NCI-H146 treated with DMSO at 0.1 percent for 48 hours (cell line): ENCODE measurements at regions not wholly inside any gene's neighbourhood (a gene's known extent, or its start where the extent isn't known, plus 50 kb on each side); places are given as distances from the start of the nearest gene placed in this dataset.

Experiments
- DNase-seq: peaks from one replicate; lab custom pipeline; 2025; ENCODE audit not compliant: unreplicated experiment; lab: John Stamatoyannopoulos, UW

GRCh38 chr10:61840403-61840802, 61.1 kb upstream of the ARID5B start:
- DNase-seq, result no peak

DNA sequence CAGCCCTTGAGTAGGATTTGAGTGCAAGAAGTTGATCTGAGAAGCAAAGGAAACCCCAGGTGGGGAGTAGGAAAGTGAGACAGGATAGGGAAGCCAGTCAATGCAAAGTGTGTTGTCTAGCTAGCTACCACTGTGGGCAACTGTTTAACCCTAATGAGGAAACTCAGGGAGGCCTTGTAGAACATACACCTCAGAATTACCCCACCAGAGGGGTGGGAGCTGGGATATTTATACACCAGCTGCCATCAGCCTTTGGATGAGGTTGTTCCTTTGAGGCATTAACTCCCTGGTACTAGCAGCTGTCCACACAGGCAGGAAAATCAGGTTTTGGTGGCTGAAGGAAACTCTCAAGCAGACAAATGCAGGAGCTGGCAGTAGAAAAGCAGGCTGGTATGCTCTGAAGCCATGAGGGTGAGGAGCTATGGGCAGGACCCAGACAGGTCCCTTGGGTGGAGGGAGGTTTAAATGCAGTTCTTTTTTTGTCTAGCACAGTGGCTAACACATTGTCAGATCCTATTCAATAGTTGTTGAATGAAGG, 60.1 kb upstream of the ARID5B start:
- DNase-seq, result no peak

GRCh38 chr10:61842755-61843497, 58.6 kb upstream of the ARID5B start:
- DNase-seq, result no peak

- DNase-seq, result no peak
Measured at GRCh38 chr10:61844116-61844822, 57.2 kb upstream of the ARID5B start.

DNA sequence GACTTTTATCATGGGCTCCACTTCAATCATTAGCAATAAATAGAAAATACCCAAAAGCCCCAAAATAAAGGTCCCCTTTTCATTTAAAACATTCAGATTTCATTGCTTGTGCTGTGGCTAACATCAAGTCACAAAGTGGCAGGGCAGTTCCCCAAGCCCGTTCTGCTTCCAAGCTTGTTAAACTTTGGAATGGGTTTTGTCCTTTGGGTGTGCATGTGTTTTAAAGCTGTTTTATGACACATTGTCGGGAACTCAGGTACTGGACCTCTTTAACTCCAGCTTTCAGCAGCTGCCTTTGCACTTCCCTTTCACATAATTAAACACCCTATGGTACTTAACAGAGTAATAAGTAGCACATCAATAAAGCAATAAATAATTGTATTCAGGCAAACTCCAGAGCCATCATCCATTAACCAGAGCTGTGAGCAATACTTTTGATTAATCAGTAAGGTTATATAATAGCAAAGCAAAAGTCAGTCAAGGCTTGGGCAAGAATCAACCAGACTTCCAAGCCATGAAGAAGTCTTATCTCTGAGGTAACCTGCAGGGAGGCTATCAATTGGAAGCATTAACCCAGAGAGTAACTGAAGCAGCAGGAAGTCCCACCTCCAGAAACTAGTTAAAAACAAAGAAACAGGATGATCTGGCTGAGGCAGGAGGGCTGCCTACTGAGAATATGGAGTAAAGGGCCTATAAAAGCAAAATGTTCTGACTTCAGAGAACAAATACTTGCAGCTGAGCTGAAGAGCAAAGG, 56.1 kb upstream of the ARID5B start:
- no peak for DNase-seq

DNA sequence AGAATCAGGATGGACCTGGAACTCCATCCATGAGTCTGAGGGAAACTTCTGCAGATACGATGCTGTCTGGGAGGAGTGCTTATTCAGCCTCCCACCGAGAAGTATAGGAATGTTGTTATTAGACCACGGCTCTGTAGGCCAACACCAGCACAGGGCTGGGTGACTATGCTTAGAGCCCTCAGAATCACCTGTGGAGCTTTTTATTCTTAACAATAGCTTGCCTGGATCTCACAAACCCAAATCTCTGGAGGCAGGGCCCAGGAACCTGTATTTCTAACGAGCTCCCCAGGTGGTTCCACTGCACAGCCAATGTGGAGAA, 55.6 kb upstream of the ARID5B start:
- no peak for DNase-seq

DNA sequence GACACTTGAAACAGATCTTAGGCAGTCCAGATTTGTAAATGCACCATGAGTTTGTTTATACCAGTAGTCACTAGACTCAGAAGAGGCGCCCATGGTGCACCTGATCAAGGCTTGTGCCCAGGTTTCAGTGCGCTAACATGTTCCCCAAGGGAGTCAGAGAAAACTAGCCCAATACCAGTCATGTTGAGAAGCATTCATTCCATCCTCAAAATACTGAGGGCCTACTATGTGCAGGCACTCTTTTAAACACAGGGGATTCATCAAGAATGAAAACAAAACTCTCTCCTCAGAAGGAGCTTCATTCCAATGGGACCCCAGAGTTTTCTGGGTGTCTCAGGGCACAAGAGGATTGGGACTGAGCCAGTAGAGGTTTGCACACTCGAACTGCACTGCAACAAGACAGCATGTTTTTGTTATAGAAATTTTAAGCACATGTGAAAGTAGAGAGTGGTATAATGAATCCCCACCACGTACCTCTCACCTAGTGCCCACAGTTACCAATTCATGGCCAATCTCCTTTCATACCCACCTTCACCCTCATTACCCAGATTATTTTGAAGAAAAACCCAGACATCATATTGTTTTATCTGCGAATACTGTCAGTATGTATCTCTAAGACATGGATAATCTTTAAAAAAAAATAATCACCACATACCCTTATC, 55.0 kb upstream of the ARID5B start:
- DNase-seq, result no peak

DNA sequence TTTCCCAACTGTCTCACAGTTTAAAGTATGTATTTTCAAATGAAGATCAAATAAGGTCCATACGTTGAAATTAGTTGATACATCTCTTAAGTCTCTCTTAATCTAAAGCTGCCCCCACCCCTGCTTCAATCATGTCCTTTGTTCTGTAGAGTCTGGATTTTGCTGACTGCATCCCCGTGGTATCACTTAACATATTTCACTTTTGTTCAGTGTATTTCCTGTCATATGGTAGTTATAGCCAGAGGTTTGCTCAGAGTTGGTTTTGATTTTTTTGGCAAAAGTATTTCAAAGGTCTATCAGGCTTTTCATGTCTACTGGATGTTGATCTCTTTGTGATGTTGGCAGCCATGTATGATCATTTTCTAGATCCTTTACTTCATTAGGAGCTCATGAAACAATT, 54.4 kb upstream of the ARID5B start:
- DNase-seq, result no peak

DNA sequence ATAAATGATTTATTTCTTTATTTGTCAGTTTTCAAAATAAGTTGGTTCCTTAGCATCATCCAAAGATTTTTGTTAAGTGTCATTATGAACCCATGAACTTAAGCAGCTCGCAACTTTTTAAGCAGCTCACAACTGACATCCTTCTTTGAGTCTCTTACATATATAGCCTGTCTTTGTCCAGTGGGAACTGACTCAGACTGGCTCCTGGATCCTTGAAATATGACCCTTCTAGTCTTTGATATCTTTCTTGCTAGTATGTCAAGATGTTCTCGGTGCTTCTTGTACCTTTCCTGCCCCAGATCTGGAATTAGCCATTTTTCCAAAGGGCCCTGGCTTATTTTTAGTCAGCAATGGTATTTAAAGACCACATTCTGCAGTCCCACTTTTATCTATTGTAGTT, 53.9 kb upstream of the ARID5B start:
- DNase-seq, result no peak

- no peak for DNase-seq
Measured at GRCh38 chr10:61850376-61850775, 51.1 kb upstream of the ARID5B start.
